Stomach (tissue), 8 donors: ENCODE measurements at regions not wholly inside any gene's neighbourhood (a gene's known extent, or its start where the extent isn't known, plus 50 kb on each side); places are given as distances from the start of the nearest gene placed in this dataset.
"Not testable (repeated sequence)": the region's sequence is repeated elsewhere in the genome, so short reads cannot be mapped to it uniquely, and the experiment has no call there.

Experiments
- DNase-seq, 2 donors: peaks; one replicate each; pipeline versions ENCODE4 v3.0.0 to v3.0.0-alpha.2; 2013 to 2019
- H3K27ac ChIP-seq, 5 donors: fragments of 200-600 bp in 4 of 5; sonication (generic) in 4 of 5; one replicate each; pipeline ENCODE4 v1.5.1; 2013 to 2019; ENCODE audit warnings: mild to moderate bottlenecking in 1 of 5, moderate library complexity in 1 of 5
- H3K27me3 ChIP-seq, 3 donors: fragments of 200-600 bp; sonication (generic); one replicate each; pipeline ENCODE4 v1.5.1; 2017 to 2019; ENCODE audit warnings: mixed run types in 1 of 3
- H3K36me3 ChIP-seq, 4 donors: fragments of 200-600 bp; sonication (generic); 1 replicate in 3 of 4; 2 replicates in 1 of 4; pipeline ENCODE4 v1.5.1; 2016 to 2019
- H3K4me1 ChIP-seq, 4 donors: fragments of 200-600 bp; sonication (generic); one replicate each; pipeline ENCODE4 v1.5.1; 2016 to 2019
- H3K4me3 ChIP-seq, 4 donors: fragments of 200-600 bp; sonication (generic) in 3 of 4; one replicate each; pipeline ENCODE4 v1.5.1; 2016 to 2019; ENCODE audit warnings: mild to moderate bottlenecking in 1 of 4
- H3K9me3 ChIP-seq, 4 donors: fragments of 200-600 bp; sonication (generic); one replicate each; pipeline ENCODE4 v1.5.1; 2016 to 2019
- POLR2AphosphoS5 ChIP-seq, 3 donors: sonication (generic); formaldehyde crosslinking; IDR thresholded peaks; one replicate each; pipeline ENCODE4 v1.6.1; 2016; ENCODE audit warnings: antibody characterized with exemption in 3 of 3
- WGBS, 5 donors: extraction: QIAGEN DNeasy Blood & Tissue Kit in 3 of 5; methylation state at CpG; one replicate each; pipeline versions ENCODE4 v1.1.5 to v1.1.7; 2013 to 2018; 5-methylcytosine and 5-hydroxymethylcytosine counted together
- intact Hi-C: fragments of 100-400 bp; cut with DNase I; formaldehyde crosslinking; loops from one replicate; pipeline ENCODE4 v1.15.1; 2023; ENCODE audit warnings: low total_unique reads
- TF ChIP-seq, protein P1 (sequence below), 7 experiments: fragments of 450-650 bp in 4 of 7; fragments of 200-600 bp in 3 of 7; sonication (generic) in 3 of 7; IDR thresholded peaks; one replicate each; pipeline ENCODE4 v1.5.1; 2016 to 2019; ENCODE audit warnings: antibody characterized with exemption in 7 of 7, control low read depth in 2 of 7, mild to moderate bottlenecking in 1 of 7
- donor health status: healthy with polysubstance abuse.
- donor health status: Bipolar disorder and iron deficiency.
- donor health status: healthy.

DNA sequence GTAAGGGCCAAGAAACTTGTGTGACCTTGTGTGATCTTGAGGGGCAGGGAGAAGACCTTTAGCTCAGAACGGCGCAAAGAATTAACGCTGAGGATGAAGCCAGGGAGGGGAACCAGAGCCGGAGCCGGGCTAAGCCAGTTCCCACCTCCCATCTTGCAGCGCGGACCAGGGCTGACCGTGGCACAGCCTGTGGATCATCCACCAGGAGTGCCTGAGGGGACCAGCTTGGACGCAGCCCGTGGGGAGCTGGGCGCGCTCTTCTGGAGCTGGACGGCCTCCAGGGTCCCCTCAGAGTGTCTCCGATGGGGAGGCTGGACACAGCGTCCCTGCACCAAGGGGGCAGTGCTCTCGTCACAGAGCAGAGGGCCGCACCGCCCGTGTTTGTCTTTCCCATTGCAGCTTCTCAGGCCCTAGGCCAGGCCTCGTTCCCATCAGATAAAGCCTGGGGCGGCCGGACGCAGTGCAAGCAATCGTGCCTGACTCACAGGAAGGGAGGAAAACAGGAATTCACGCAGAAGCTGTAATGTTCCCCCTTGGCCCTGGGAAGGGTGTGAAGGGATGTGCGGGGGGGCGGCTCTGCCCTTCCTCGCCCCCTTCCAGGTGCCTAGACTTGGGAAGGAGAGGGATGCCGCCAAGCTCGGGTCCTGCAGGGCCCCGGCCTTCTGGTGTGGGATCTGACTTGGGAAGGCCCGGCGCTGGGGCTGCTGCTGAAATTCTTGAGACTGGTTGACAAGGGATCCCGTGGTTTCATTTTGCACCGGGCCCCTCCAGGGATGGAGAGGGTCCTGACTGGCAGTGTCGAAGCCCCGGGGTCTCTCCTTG is 144.9 kb downstream of the NPIPB11 start:
- 21 to 41% (median 31%) methylated on average over 14 to 32 of the region's 37 CpGs for WGBS, 5 donors
- peak in 1 of 2 donors; percentile 61 for DNase-seq
- H3K27me3 ChIP-seq, H3K36me3 ChIP-seq, intact Hi-C loops, H3K9me3 ChIP-seq: not testable (repeated sequence)
- peaks cover 21 to 37% (median 30%) of the 10 kb centered on the region in 4 donors for H3K4me1 ChIP-seq
- H3K4me3 ChIP-seq, result peak overlapping the region in 3 of 4 donors; percentile 16 to 28 (median 20)
- peak overlapping the region; percentile 81 to 92 (median 87) for H3K27ac ChIP-seq

DNA sequence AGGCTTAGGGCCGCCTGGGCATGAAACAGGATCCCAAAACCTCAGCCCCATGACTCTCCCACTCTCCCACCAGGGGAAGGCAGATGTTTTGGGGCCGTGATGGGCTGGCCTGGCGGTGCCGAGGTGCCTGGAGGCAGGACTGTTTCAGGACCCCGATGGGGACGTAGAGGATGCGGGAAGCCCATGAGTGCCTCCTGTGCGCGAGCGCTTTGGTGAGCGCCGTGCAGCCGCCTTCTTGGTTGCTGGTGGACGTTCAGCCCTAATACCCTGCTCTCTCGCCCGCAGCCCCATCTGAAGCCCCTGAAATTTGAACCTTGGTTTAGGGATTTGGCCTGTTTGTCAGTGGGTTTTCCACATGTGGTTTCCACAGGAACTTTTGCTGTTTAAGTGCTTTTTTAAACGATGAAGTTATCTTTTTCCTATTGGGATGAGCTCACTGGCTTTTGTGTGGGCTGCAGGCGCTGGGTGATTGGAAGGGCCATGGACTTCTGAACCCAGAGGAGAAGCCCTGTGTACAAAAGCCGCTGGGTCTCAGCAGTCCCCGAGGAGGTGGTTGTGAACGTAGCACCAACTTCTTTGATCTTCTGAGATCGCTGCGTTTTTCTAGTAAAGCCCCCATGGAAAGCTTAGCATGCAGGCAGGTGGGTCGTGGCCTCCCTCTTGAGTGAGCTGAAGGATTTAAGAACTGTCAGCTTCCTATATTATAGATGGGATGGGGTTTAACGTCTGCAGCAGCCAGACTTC is 145.7 kb downstream of the NPIPB11 start:
- H3K36me3 ChIP-seq, intact Hi-C loops, H3K9me3 ChIP-seq, H3K27me3 ChIP-seq, DNase-seq: not testable (repeated sequence)
- peak overlapping the region; percentile 81 to 87 (median 85) for H3K27ac ChIP-seq
- 62 to 87% (median 71%) methylated on average over 7 to 24 of the region's 25 CpGs for WGBS, 5 donors
- H3K4me1 ChIP-seq, result peaks cover 21 to 37% (median 30%) of the 10 kb centered on the region in 4 donors
- peak overlapping the region in 1 of 4 donors; percentile 16 for H3K4me3 ChIP-seq

DNA sequence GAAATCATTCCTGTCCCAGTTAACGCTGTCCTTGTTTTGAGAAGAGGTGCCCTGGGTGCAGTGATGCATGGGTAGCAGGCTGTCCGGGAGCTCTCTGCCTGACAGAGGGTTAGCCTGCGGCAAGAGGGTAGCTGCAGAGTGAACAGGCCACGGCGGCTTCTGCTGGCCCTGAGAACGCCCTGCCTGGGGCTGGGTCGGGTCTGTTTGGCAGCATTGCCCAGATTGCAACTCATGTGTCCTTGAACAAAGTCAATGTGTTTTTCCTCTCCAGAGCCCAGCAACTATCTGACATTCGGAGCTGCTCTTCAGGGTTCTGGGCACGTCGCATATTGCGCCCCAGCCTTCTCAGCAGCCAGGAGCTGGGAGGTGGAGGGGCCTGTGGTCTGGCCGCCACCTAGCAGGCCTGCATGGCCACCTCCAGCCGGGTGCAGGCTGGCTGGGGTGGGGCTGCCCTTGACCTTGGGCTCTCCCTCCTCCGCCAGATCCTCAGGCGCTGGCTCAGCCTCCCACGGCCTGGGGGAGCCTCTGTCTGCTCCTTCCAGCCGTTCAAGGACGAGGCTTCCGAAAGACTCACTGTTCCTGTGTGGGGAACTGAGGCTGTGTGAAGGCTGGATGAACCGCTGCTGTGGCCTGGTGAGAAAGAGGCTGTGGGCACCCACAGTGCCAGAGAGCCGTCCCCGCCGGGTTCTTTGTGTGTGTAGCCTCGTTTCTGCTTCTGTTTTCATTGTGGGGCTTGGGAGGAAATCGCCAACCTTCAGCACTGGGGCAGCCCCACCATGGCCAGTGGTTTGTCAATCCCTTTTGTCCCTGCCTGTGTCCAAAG is 146.7 kb downstream of the NPIPB11 start:
- intact Hi-C loops, H3K27me3 ChIP-seq, H3K36me3 ChIP-seq, H3K9me3 ChIP-seq: not testable (repeated sequence)
- peak overlapping the region in 1 of 4 donors; percentile 6 for H3K4me3 ChIP-seq
- TF ChIP-seq POLR2AphosphoS5 (IDR thresholded peaks at IDR 0.05), result peak in 1 of 3 donors; percentile 9
- H3K27ac ChIP-seq, result peak overlapping the region; percentile 79 to 87 (median 85)
- WGBS, 5 donors, result 24 to 70% (median 53%) methylated on average over 13 to 23 of the region's 25 CpGs
- peak; percentile 51 to 57 for DNase-seq
- H3K4me1 ChIP-seq, result peaks cover 17 to 39% (median 29%) of the 10 kb centered on the region in 4 donors

DNA sequence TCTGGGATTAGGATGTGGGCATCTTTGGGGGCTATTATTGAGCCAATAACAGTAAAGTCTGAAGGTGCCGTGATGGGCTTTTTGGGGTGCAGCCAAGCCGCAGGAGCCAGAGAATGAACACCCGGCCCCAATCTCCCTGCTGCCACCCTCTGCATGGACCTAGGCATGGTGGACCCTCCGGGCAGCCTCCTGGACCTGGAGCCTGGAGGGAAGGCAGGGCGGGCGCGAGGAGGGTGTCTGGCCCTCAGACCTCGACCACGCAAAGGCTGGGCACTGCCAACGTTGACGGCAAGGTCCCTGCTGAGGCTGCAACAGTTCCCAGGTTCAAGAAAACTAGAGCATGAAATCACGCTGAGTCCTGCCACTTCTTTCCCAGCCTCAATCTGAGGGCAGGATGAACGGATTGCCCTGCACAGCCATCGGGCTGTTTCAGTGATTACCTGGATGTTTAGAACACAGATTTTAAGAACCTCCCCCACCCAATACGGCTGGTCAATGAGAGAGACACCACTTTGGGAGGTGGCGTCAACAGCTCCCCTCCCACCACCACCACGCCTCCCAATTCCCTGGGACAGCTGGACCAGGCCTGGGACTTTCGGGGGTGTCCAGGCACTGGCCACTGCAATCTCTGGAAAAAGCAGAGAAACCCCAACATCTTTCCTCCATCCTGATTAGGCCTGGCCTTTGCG is 147.4 kb downstream of the NPIPB11 start:
- H3K27me3 ChIP-seq, DNase-seq, H3K9me3 ChIP-seq, H3K4me3 ChIP-seq, H3K36me3 ChIP-seq, intact Hi-C loops: not testable (repeated sequence)
- WGBS, 5 donors, result 87 to 97% (median 89%) methylated on average over 9 to 19 of the region's 19 CpGs
- Histone ChIP-seq H3K27ac (peak overlapping the region; percentile 79 to 87 (median 85)), H3K4me1 (peaks cover 12 to 31% (median 21%) of the 10 kb centered on the region in 4 donors)

DNA sequence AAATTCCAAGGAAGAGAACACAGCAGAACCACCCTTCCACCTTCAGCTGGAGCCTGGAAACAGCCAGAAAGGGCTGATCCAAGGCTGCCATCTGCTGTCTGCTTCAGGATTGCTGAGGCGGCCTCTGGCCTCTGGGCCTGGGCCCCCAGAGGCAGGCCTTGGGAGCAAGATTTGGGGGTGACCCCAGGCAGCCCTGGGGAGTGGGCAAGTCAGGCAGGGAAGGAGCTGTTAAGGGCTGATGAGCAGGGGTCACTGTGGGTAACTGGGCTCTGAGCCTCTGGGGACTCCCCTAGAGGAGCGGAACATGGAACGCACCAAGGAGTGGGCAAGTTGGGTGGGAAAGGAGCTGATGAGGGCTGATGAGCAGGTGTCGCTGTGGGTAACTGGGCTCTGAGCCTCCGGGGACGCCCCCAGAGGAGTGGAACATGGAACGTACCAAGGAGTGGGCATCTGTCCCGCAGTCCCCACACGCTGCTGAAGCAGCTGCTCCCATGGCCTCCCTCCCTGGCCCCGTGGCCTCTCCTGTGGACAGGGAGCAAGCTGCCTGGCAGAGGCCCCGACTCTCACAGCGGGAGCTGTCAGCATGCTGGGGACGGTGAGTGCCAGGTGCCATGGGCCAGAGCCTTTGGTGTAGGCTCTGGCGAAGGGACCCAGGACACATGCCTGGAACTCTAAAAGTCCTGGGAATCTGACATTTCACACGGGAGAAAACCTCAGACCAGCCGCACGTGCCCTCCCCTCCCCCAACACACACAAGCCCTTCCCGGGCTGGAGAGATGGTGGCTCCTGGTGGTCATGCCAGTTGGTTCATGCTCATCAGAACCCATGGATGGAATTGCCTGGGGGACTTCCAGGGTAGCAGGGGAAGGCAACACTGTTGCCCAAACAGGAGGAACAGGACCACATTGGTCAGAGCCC is 148.8 kb downstream of the NPIPB11 start:
- H3K4me3 ChIP-seq, H3K36me3 ChIP-seq, H3K9me3 ChIP-seq, DNase-seq, H3K27me3 ChIP-seq, H3K27ac ChIP-seq, intact Hi-C loops: not testable (repeated sequence)
- WGBS, 5 donors, result 74 to 88% (median 83%) methylated on average over 16 to 18 of the region's 18 CpGs
- peaks cover 6 to 17% (median 11%) of the 10 kb centered on the region in 4 donors for H3K4me1 ChIP-seq
- TF ChIP-seq, protein P1, sequence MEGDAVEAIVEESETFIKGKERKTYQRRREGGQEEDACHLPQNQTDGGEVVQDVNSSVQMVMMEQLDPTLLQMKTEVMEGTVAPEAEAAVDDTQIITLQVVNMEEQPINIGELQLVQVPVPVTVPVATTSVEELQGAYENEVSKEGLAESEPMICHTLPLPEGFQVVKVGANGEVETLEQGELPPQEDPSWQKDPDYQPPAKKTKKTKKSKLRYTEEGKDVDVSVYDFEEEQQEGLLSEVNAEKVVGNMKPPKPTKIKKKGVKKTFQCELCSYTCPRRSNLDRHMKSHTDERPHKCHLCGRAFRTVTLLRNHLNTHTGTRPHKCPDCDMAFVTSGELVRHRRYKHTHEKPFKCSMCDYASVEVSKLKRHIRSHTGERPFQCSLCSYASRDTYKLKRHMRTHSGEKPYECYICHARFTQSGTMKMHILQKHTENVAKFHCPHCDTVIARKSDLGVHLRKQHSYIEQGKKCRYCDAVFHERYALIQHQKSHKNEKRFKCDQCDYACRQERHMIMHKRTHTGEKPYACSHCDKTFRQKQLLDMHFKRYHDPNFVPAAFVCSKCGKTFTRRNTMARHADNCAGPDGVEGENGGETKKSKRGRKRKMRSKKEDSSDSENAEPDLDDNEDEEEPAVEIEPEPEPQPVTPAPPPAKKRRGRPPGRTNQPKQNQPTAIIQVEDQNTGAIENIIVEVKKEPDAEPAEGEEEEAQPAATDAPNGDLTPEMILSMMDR (IDR thresholded peaks at IDR 0.05), result peak in 2 of 7 experiments; percentile 15 to 20
